DMS114 treated with DMSO at 0.1 percent for 48 hours (cell line): ENCODE measurements at regions not wholly inside any gene's neighbourhood (a gene's known extent, or its start where the extent isn't known, plus 50 kb on each side); places are given as distances from the start of the nearest gene placed in this dataset.
"Not testable (repeated sequence)": the region's sequence is repeated elsewhere in the genome, so short reads cannot be mapped to it uniquely, and the experiment has no call there.

Source experiments
- DNase-seq: peaks from one replicate; lab custom pipeline; 2025; ENCODE audit not compliant: unreplicated experiment; lab: John Stamatoyannopoulos, UW

- DNase-seq: no peak
These were observed 560.5 kb upstream of the MIR17HG start for GRCh38 chr13:90787007-90787406.

GRCh38 chr13:90792335-90792734 lies 555.2 kb upstream of the MIR17HG start:
- DNase-seq: no peak

GRCh38 chr13:90793261-90793820 lies 554.1 kb upstream of the MIR17HG start:
- no peak for DNase-seq

GRCh38 chr13:90796474-90796873 lies 551.0 kb upstream of the MIR17HG start:
- no peak for DNase-seq

- DNase-seq: no peak
These were observed 550.2 kb upstream of the MIR17HG start for GRCh38 chr13:90797335-90797734.

GRCh38 chr13:90798381-90798780 lies 549.1 kb upstream of the MIR17HG start:
- no peak for DNase-seq

GRCh38 chr13:90800082-90800746 lies 547.3 kb upstream of the MIR17HG start:
- DNase-seq: no peak

- no peak for DNase-seq
These were observed 545.9 kb upstream of the MIR17HG start for GRCh38 chr13:90801621-90802020.

- no peak for DNase-seq
These were observed 544.3 kb upstream of the MIR17HG start for GRCh38 chr13:90803210-90803609.

- no peak for DNase-seq
These were observed 541.4 kb upstream of the MIR17HG start for GRCh38 chr13:90806016-90806615.

GRCh38 chr13:90806892-90807291 lies 540.6 kb upstream of the MIR17HG start:
- DNase-seq: no peak

- DNase-seq: no peak
These were observed 538.6 kb upstream of the MIR17HG start for GRCh38 chr13:90808838-90809237.

- DNase-seq: no peak
These were observed 523.5 kb upstream of the MIR17HG start for GRCh38 chr13:90824032-90824431.

- no peak for DNase-seq
These were observed 520.8 kb upstream of the MIR17HG start for GRCh38 chr13:90826688-90827087.

- no peak for DNase-seq
These were observed 516.7 kb upstream of the MIR17HG start for GRCh38 chr13:90830782-90831181.

GRCh38 chr13:90833951-90834350 lies 513.5 kb upstream of the MIR17HG start:
- no peak for DNase-seq

GRCh38 chr13:90834700-90835099 lies 512.8 kb upstream of the MIR17HG start:
- DNase-seq: no peak

GRCh38 chr13:90835826-90836225 lies 511.7 kb upstream of the MIR17HG start:
- DNase-seq: no peak

GRCh38 chr13:90838317-90838960 lies 509.0 kb upstream of the MIR17HG start:
- DNase-seq: no peak

- DNase-seq: no peak
These were observed 508.4 kb upstream of the MIR17HG start for GRCh38 chr13:90839061-90839460.

- DNase-seq: no peak
These were observed 500.6 kb upstream of the MIR17HG start for GRCh38 chr13:90846936-90847335.

GRCh38 chr13:90853666-90854065 lies 493.8 kb upstream of the MIR17HG start:
- not testable (repeated sequence) for DNase-seq
